ENCODE measurements at regions not wholly inside any gene's neighbourhood (a gene's known extent, or its start where the extent isn't known, plus 50 kb on each side); places are given as distances from the start of the nearest gene placed in this dataset.

- TF ChIP-seq POLR2A (IDR thresholded peaks at IDR 0.05) = no peak
- TF ChIP-seq, protein P1, sequence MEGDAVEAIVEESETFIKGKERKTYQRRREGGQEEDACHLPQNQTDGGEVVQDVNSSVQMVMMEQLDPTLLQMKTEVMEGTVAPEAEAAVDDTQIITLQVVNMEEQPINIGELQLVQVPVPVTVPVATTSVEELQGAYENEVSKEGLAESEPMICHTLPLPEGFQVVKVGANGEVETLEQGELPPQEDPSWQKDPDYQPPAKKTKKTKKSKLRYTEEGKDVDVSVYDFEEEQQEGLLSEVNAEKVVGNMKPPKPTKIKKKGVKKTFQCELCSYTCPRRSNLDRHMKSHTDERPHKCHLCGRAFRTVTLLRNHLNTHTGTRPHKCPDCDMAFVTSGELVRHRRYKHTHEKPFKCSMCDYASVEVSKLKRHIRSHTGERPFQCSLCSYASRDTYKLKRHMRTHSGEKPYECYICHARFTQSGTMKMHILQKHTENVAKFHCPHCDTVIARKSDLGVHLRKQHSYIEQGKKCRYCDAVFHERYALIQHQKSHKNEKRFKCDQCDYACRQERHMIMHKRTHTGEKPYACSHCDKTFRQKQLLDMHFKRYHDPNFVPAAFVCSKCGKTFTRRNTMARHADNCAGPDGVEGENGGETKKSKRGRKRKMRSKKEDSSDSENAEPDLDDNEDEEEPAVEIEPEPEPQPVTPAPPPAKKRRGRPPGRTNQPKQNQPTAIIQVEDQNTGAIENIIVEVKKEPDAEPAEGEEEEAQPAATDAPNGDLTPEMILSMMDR (IDR thresholded peaks at IDR 0.05) = no peak
Measured at GRCh38 chr6:120918137-120918536, 416.1 kb downstream of the TBC1D32 start.

Measured in uterus (tissue), 2 donors.